ENCODE measurements at regions not wholly inside any gene's neighbourhood (a gene's known extent, or its start where the extent isn't known, plus 50 kb on each side); places are given as distances from the start of the nearest gene placed in this dataset.

DNA sequence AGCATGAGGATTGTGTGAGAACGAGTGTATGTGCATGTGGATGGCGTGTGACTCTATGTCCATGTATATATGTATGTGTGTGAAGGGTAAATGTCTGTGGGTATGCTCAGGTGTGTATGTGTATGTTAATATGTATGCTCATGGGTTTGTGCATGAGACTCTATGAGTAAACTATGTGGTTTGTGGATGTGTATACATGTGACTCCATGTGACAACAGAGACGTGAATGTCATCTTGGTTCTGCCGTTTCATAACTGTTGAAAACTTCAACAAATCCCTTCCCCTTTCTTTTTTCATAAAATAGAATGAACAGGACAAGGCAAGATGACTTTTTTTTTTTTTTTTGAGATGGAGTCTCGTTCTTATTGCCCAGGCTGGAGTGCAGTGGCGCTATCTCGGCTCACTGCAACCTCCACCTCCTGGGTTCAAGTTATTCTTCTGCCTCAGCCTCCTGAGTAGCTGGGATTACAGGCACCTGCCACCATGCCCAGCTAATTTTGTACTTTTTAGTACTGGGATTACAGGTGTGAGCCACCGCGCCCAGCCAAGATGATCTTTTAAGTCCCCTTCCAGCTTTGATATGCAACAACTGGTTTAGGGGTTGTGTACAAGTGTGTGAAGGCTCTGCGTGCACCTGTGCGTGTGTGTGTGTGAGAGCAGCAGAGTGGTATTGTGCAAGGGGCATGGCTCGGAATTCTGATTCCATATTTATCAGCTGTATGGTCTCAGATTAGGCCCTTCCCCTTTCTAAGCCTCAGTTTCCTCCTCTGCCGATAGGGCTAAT is 106.3 kb downstream of the EBNA1BP2 start:
- H3K4me3 ChIP-seq (ENCODE audit: low read length) = no peak overlapping the region
- no peaks in the 10 kb centered on the region for H3K79me2 ChIP-seq (ENCODE audit: low read length)
- no peak overlapping the region for H2AFZ ChIP-seq (ENCODE audit: low read depth, low read length)
- no peak overlapping the region for H3K4me2 ChIP-seq (ENCODE audit: low read length)
- no peaks in the 10 kb centered on the region for H3K4me1 ChIP-seq (ENCODE audit: low read length)
- no peaks in the 10 kb centered on the region for H3K36me3 ChIP-seq (replicated peaks; ENCODE audit: low read depth, low read length)
- no peaks in the 10 kb centered on the region for H4K20me1 ChIP-seq (ENCODE audit: insufficient read depth, low read length)
- H3K9ac ChIP-seq (ENCODE audit: low read length) = no peak overlapping the region
- no peaks in the 10 kb centered on the region for H3K9me3 ChIP-seq (ENCODE audit: insufficient read depth, low read length)
- no peak overlapping the region for H3K27ac ChIP-seq (ENCODE audit: low read length)
- no peak for TF ChIP-seq EZH2phosphoT487 (IDR thresholded peaks at IDR 0.05; ENCODE audit: low read depth)
- TF ChIP-seq, protein P1, sequence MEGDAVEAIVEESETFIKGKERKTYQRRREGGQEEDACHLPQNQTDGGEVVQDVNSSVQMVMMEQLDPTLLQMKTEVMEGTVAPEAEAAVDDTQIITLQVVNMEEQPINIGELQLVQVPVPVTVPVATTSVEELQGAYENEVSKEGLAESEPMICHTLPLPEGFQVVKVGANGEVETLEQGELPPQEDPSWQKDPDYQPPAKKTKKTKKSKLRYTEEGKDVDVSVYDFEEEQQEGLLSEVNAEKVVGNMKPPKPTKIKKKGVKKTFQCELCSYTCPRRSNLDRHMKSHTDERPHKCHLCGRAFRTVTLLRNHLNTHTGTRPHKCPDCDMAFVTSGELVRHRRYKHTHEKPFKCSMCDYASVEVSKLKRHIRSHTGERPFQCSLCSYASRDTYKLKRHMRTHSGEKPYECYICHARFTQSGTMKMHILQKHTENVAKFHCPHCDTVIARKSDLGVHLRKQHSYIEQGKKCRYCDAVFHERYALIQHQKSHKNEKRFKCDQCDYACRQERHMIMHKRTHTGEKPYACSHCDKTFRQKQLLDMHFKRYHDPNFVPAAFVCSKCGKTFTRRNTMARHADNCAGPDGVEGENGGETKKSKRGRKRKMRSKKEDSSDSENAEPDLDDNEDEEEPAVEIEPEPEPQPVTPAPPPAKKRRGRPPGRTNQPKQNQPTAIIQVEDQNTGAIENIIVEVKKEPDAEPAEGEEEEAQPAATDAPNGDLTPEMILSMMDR (IDR thresholded peaks at IDR 0.05; ENCODE audit: low read depth, low read length) = no peak
- H3K27me3 ChIP-seq (ENCODE audit: low read depth, low read length) = no peaks in the 10 kb centered on the region

GRCh38 chr1:43065191-43065590 is 106.5 kb upstream of the SLC2A1 start:
- TF ChIP-seq, protein P1 (IDR thresholded peaks at IDR 0.05; ENCODE audit: low read depth, low read length) = no peak
- TF ChIP-seq EZH2phosphoT487 (IDR thresholded peaks at IDR 0.05; ENCODE audit: low read depth) = no peak
- Histone ChIP-seq H3K36me3 (replicated peaks; ENCODE audit: low read depth, low read length) (no peaks in the 10 kb centered on the region), H3K9ac (ENCODE audit: low read length) (no peak overlapping the region), H3K9me3 (ENCODE audit: insufficient read depth, low read length) (no peaks in the 10 kb centered on the region), H3K4me3 (ENCODE audit: low read length) (no peak overlapping the region), H2AFZ (ENCODE audit: low read depth, low read length) (no peak overlapping the region), H3K27ac (ENCODE audit: low read length) (no peak overlapping the region), H3K79me2 (ENCODE audit: low read length) (no peaks in the 10 kb centered on the region), H3K4me1 (ENCODE audit: low read length) (no peaks in the 10 kb centered on the region), H3K4me2 (ENCODE audit: low read length) (no peak overlapping the region), H3K27me3 (ENCODE audit: low read depth, low read length) (no peaks in the 10 kb centered on the region), H4K20me1 (ENCODE audit: insufficient read depth, low read length) (no peaks in the 10 kb centered on the region)

GRCh38 chr1:43063394-43064219 is 104.9 kb upstream of the SLC2A1 start:
- H3K36me3 ChIP-seq (replicated peaks; ENCODE audit: low read depth, low read length) = no peaks in the 10 kb centered on the region
- no peak overlapping the region for H3K27ac ChIP-seq (ENCODE audit: low read length)
- no peak for TF ChIP-seq EZH2phosphoT487 (IDR thresholded peaks at IDR 0.05; ENCODE audit: low read depth)
- TF ChIP-seq, protein P1 (IDR thresholded peaks at IDR 0.05; ENCODE audit: low read depth, low read length) = no peak

DNA sequence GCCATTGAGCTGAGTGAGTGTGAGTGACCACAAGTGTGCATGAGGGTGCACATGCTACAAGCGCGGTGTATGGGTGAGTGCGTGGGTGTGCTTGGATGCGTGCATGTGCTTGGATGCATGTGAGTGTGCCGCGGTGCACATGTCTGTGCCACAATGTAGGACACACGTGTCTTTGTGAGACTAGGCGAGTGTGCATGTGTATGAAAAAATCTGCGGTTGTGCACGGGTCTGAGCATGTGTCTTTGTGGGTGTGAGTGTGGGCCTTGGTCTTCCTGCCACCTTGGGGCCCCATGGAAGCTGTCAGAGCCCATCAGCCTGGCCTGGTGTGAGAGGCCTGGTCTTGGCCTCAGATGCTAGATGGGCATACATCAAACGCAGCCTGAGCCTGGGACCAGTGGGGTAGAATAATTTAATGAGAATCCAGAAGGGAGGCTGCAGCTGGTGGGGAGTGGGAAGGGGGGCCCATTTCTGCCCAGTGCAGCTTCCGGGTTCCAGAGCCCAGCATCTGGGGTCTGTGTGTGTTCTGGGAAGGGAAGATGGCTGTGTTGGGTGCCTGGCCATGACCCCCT is 103.9 kb upstream of the SLC2A1 start:
- H3K36me3 ChIP-seq (replicated peaks; ENCODE audit: low read depth, low read length) = no peaks in the 10 kb centered on the region
- TF ChIP-seq, protein P1 (IDR thresholded peaks at IDR 0.05; ENCODE audit: low read depth, low read length) = no peak
- TF ChIP-seq EZH2phosphoT487 (IDR thresholded peaks at IDR 0.05; ENCODE audit: low read depth) = no peak
- 0 out of 2 replicates have a peak, but pooled peaks cover 4% of the 10 kb centered on the region for H3K27me3 ChIP-seq (ENCODE audit: low read depth, low read length)
- no peak overlapping the region for H3K4me3 ChIP-seq (ENCODE audit: low read length)
- H2AFZ ChIP-seq (ENCODE audit: low read depth, low read length) = no peak overlapping the region
- no peaks in the 10 kb centered on the region for H4K20me1 ChIP-seq (ENCODE audit: insufficient read depth, low read length)
- no peak overlapping the region for H3K27ac ChIP-seq (ENCODE audit: low read length)
- 0 out of 2 replicates have a peak, but pooled peaks cover 3% of the 10 kb centered on the region for H3K4me1 ChIP-seq (ENCODE audit: low read length)
- no peak overlapping the region for H3K4me2 ChIP-seq (ENCODE audit: low read length)
- no peak overlapping the region for H3K9ac ChIP-seq (ENCODE audit: low read length)
- H3K9me3 ChIP-seq (ENCODE audit: insufficient read depth, low read length) = no peaks in the 10 kb centered on the region
- no peaks in the 10 kb centered on the region for H3K79me2 ChIP-seq (ENCODE audit: low read length)

More at GRCh38 chr1:43063394-43064219, 104.9 kb upstream of the SLC2A1 start:
- Histone ChIP-seq H3K79me2 (ENCODE audit: low read length) (no peaks in the 10 kb centered on the region), H3K4me1 (ENCODE audit: low read length) (0 out of 2 replicates have a peak, but pooled peaks cover 3% of the 10 kb centered on the region), H3K9me3 (ENCODE audit: insufficient read depth, low read length) (no peaks in the 10 kb centered on the region), H3K4me3 (ENCODE audit: low read length) (no peak overlapping the region), H2AFZ (ENCODE audit: low read depth, low read length) (no peak overlapping the region), H4K20me1 (ENCODE audit: insufficient read depth, low read length) (no peaks in the 10 kb centered on the region), H3K9ac (ENCODE audit: low read length) (no peak overlapping the region), H3K4me2 (ENCODE audit: low read length) (no peak overlapping the region), H3K27me3 (ENCODE audit: low read depth, low read length) (0 out of 2 replicates have a peak, but pooled peaks cover 4% of the 10 kb centered on the region)
